IPS-15b (cell line): ENCODE measurements at regions not wholly inside any gene's neighbourhood (a gene's known extent, or its start where the extent isn't known, plus 50 kb on each side); places are given as distances from the start of the nearest gene placed in this dataset.

Experiments
- H3K27me3 ChIP-seq: one replicate; pipeline ENCODE4 v1.6.1; 2013; ENCODE audit warnings: low read length; ENCODE audit not compliant: control insufficient read depth, insufficient read depth
- H3K36me3 ChIP-seq: one replicate; pipeline ENCODE4 v1.6.1; 2013; ENCODE audit warnings: low read length; ENCODE audit not compliant: control insufficient read depth, insufficient read depth
- H3K4me1 ChIP-seq: one replicate; pipeline ENCODE4 v1.6.1; 2013; ENCODE audit warnings: mild to moderate bottlenecking, low read length; ENCODE audit not compliant: control insufficient read depth, insufficient read depth
- H3K4me3 ChIP-seq: one replicate; pipeline ENCODE4 v1.5.1; 2013; ENCODE audit warnings: low read depth, low read length
- H3K9ac ChIP-seq: one replicate; pipeline ENCODE4 v1.6.1; 2013; ENCODE audit warnings: low read depth, mild to moderate bottlenecking, low read length
- H3K9me3 ChIP-seq: one replicate; pipeline ENCODE4 v1.6.1; 2013; ENCODE audit warnings: mild to moderate bottlenecking, low read length; ENCODE audit not compliant: control insufficient read depth, insufficient read depth

DNA sequence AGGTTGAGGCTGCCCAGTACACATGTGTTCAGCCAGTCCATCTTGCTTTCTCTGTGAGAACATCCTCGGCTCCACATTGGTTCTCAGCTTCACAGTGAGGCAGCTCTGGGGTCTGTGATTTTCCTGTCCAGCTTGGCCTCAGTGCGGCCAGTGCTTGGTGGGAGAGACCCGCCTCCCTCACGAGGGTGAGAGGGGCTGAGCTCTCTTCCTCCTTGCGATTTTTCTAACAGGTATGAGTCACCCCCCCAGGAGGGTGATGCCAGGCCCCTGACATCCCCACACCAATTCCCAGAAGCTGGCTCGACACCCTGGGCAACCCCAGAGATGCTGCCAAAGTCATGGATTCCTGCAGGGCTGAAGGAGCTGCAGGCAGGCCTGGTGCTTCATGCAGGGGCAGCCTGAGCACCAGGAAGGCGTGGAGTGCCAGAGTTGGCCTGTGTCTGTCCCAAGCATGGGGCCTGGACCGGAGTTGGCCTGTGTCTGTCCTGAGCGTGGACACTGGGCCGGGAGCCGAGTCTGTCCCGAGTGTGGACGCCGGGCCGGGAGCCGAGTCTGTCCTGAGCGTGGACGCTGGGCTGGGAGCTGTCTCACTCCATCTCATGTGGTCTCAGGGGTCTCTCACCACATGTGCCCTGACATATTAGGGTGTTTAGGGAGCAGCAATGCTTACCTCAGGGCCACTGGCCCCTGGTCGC lies 408.6 kb upstream of the IRX4 start:
- Histone ChIP-seq H3K9ac (no peak overlapping the region), H3K36me3 (no peaks in the 10 kb centered on the region), H3K4me1 (peaks cover 2% of the 10 kb centered on the region), H3K4me3 (no peak overlapping the region), H3K27me3 (no peaks in the 10 kb centered on the region), H3K9me3 (no peaks in the 10 kb centered on the region)

DNA sequence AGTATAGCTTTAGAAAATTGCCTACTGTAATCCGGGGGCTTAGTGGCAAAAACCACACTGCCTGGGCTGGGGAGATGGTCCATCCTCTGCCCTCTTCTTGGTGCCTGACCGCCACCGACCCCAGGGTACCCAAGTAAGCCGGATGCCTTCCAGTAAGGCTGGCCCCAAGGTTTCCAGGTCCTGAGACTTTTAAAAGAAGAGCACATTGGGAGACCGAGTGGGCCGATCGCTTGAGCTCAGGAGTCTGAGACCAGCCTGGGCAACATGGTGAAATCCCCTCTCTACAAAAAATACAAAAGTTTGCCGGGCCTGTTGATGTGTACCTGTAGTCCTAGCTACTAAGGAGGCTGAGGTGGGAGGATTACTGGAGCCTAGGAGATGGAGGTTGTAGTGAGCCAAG lies 406.7 kb upstream of the IRX4 start:
- no peak overlapping the region for H3K4me3 ChIP-seq
- H3K9me3 ChIP-seq = no peaks in the 10 kb centered on the region
- H3K4me1 ChIP-seq = no peaks in the 10 kb centered on the region
- H3K36me3 ChIP-seq = no peaks in the 10 kb centered on the region
- H3K27me3 ChIP-seq = no peaks in the 10 kb centered on the region
- no peak overlapping the region for H3K9ac ChIP-seq

- no peak overlapping the region for H3K4me3 ChIP-seq
- no peak overlapping the region for H3K9ac ChIP-seq
- no peaks in the 10 kb centered on the region for H3K9me3 ChIP-seq
- H3K4me1 ChIP-seq = no peaks in the 10 kb centered on the region
- H3K36me3 ChIP-seq = no peaks in the 10 kb centered on the region
- no peaks in the 10 kb centered on the region for H3K27me3 ChIP-seq
These were observed 406.2 kb upstream of the IRX4 start for GRCh38 chr5:2288968-2289367.

DNA sequence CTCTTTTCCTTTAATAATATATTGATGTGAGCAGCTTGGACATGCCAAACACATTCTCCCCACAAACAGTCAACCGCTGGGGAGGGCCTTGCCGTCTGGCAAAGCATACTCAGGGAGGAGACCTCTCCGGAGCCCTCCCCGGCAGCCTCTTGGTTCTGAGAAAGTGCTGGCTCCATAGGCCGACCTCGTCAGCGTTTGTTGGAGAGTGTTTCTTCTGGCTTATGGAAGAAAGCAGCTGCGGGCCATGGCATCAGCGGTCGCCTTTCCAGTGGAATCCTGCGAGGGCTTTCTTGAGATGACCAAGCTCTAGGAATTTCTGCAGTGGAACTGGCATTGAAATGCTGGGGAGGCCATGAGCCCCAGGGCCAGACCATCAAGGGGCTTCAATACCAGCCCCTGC lies 405.7 kb upstream of the IRX4 start:
- Histone ChIP-seq H3K9ac (no peak overlapping the region), H3K9me3 (no peaks in the 10 kb centered on the region), H3K4me3 (no peak overlapping the region), H3K27me3 (no peaks in the 10 kb centered on the region), H3K4me1 (no peaks in the 10 kb centered on the region), H3K36me3 (no peaks in the 10 kb centered on the region)

DNA sequence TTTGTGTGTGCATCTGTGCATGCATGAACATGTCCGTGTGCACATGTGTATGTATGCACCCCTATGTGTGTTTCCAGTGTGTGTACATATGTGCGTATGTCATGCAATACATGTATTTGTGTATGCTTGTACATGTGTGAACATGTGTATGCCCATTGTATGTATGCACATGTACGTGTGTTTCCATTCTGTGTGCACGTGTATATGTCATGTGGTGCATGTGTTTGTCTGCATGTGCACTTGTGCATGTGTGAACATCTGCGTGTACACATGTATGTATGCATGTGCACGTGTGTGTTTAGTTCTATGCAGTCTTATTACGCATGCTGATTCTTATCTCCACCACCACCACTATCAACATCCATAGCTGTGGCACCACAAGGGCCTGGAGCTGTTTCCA lies 403.5 kb upstream of the IRX4 start:
- Histone ChIP-seq H3K9me3 (no peaks in the 10 kb centered on the region), H3K4me3 (no peak overlapping the region), H3K36me3 (no peaks in the 10 kb centered on the region), H3K9ac (no peak overlapping the region), H3K27me3 (no peaks in the 10 kb centered on the region), H3K4me1 (no peaks in the 10 kb centered on the region)

DNA sequence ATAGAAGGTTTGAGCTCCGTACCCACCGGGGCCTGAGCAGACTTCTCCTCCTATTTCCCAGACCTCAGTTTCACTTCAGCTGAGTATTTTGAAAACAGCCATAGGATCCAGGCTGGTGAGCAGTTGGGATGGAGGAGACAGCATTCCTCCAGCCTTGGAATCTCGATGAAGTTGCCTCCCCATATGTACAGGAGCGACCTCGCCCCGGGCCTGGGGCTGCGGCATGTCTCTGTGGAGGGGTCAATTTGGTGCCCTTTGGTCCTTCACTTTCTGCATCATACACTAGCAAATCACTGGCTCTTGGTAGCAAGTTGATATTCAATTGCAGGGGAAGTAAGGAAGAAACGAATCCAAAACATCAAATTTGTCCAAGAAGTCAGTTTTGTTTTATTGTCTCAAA lies 402.0 kb upstream of the IRX4 start:
- H3K9me3 ChIP-seq = no peaks in the 10 kb centered on the region
- no peak overlapping the region for H3K4me3 ChIP-seq
- H3K9ac ChIP-seq = no peak overlapping the region
- no peaks in the 10 kb centered on the region for H3K27me3 ChIP-seq
- H3K4me1 ChIP-seq = no peaks in the 10 kb centered on the region
- no peaks in the 10 kb centered on the region for H3K36me3 ChIP-seq

DNA sequence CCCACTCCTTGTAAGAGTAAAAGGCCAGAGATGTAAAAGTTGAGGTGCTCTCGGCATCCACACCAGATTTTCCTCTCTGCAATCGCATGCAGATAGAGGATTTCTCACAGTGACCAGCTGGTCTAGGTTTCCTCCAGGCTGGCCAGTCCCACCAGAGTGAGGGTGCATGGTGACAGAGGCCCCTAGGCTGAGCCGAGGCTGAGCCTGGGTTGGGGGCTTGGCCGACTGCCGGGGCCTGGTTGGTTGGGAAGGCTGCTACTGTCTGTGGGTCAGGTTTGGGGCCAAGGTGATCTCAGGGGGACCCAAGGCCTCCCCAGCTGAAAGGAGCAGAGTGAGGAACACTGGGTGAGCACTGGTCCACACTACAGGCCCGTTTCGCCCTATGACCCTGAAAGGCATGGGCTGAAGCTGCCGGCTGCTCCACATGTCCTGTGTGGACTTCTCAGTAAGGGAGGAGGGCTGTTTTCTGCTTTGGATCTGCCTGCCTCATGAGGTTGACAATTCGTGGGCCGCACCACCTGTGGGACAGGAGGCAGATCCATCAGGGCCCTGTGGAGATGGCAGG lies 400.8 kb upstream of the IRX4 start:
- Histone ChIP-seq H3K27me3 (no peaks in the 10 kb centered on the region), H3K4me3 (no peak overlapping the region)

DNA sequence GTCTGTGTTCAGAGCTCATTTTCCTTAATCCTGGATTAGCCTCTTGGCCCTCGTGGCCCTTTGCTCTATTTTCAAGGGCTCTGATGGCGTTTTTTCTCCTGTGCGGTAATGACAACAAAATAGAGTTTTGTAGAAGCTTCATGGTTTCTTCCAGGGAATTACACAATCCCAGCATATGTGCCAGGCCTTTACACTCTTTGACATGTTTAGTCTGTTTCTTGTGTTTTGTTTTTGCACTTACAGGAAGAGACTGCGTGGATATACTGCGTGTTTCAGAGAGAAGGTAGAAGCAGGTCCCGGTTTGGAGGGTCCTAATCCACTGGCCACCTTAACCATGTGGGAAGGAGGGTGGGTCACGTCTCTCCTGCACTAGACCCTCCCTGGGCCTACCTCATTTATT lies 400.2 kb upstream of the IRX4 start:
- Histone ChIP-seq H3K9ac (no peak overlapping the region), H3K4me1 (no peaks in the 10 kb centered on the region), H3K27me3 (no peaks in the 10 kb centered on the region)

More for the DNA sequence above, 400.8 kb upstream of the IRX4 start:
- Histone ChIP-seq H3K36me3 (no peaks in the 10 kb centered on the region), H3K9ac (no peak overlapping the region), H3K4me1 (no peaks in the 10 kb centered on the region), H3K9me3 (no peaks in the 10 kb centered on the region)

GRCh38 chr5:2282034-2282690 lies 399.4 kb upstream of the IRX4 start:
- Histone ChIP-seq H3K36me3 (no peaks in the 10 kb centered on the region), H3K9me3 (no peaks in the 10 kb centered on the region), H3K27me3 (no peaks in the 10 kb centered on the region), H3K4me1 (no peaks in the 10 kb centered on the region), H3K4me3 (no peak overlapping the region), H3K9ac (no peak overlapping the region)

More for the DNA sequence above, 400.2 kb upstream of the IRX4 start:
- Histone ChIP-seq H3K9me3 (no peaks in the 10 kb centered on the region), H3K4me3 (no peak overlapping the region), H3K36me3 (no peaks in the 10 kb centered on the region)

DNA sequence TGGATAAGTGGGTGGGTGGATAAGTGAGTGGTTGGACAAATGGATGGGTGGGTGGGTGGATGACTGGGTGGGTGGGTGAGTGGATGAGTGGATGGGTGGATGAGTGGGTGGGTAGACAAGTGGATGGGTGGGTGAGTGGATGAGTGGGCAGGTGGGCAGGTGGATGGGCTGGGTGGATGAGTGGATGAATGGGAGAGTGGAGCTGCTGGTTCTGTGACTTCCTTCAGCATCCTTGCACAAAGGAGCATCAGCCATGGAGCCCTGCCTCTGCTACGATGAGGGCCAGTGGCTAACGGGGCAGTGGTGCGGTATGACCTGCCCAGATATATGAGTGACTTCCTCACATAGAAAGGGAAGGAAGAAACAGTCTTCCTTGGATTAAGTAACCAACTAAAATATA lies 398.7 kb upstream of the IRX4 start:
- Histone ChIP-seq H3K27me3 (no peaks in the 10 kb centered on the region), H3K4me1 (no peaks in the 10 kb centered on the region), H3K36me3 (no peaks in the 10 kb centered on the region)

DNA sequence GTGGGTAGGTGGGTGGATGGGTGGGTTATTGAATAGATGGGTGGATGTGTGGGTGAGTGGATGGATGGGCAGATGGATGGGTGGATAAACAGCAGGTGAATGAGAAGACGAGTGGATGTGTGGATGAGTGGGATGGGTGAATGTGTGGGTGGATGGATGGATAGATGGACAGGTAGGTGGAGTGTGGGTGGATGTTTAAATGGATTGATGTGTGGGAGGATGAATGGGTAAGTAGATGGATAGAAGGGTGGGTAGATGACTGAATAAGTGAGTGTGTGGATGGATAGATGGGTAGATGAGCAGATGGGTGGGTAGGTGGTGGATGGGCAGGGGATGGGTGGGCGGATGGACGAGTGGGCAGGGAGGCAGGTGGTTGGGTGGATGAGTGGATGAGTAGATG lies 397.6 kb upstream of the IRX4 start:
- H3K27me3 ChIP-seq = no peaks in the 10 kb centered on the region

More for the DNA sequence above, 398.7 kb upstream of the IRX4 start:
- Histone ChIP-seq H3K4me3 (no peak overlapping the region), H3K9ac (no peak overlapping the region), H3K9me3 (no peaks in the 10 kb centered on the region)

DNA sequence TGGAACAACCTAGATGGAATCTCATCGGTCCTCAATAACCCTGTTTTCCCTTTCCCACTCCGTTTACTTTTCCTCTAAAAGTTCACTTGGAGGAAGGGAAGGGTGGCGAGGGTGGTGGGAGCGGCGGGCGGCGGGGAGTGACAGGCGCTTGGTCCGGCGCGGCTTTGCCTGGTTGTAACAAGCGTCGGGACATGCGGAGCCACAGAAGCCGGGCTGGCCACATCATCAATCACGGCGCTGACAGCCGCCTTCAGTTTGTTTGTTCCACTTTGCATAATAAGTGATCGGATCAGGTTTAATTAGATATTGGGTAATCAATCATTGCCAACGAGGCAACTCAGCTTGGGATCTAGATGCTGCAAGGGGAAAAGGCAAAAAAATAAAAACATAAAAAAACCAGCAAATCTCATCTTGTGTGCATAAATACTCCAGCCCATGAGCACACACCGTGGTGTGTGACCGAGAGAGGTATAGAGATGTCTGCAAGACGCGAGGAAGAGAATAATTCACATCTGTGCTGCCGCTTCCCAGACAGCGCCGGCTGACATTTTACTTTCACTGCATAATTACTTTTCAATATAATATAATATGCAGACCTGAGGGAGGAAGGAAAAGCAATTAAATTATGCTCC lies 396.2 kb upstream of the IRX4 start:
- Histone ChIP-seq H3K9me3 (no peaks in the 10 kb centered on the region), H3K27me3 (no peaks in the 10 kb centered on the region), H3K36me3 (no peaks in the 10 kb centered on the region), H3K4me3 (no peak overlapping the region), H3K4me1 (no peaks in the 10 kb centered on the region), H3K9ac (no peak overlapping the region)

More for the DNA sequence above, 397.6 kb upstream of the IRX4 start:
- H3K4me1 ChIP-seq = no peaks in the 10 kb centered on the region
- no peak overlapping the region for H3K4me3 ChIP-seq
- no peaks in the 10 kb centered on the region for H3K9me3 ChIP-seq
- H3K36me3 ChIP-seq = no peaks in the 10 kb centered on the region
- H3K9ac ChIP-seq = no peak overlapping the region
